HG03045 (cell line): ENCODE measurements at regions not wholly inside any gene's neighbourhood (a gene's known extent, or its start where the extent isn't known, plus 50 kb on each side); places are given as distances from the start of the nearest gene placed in this dataset.

Source experiments
- ATAC-seq: cut with Tn5 transposase; IDR thresholded peaks from one replicate; pipeline ENCODE4 v1.9.1; 2021; ENCODE audit warnings: mild to moderate bottlenecking, moderate library complexity; ENCODE audit not compliant: unreplicated experiment

DNA sequence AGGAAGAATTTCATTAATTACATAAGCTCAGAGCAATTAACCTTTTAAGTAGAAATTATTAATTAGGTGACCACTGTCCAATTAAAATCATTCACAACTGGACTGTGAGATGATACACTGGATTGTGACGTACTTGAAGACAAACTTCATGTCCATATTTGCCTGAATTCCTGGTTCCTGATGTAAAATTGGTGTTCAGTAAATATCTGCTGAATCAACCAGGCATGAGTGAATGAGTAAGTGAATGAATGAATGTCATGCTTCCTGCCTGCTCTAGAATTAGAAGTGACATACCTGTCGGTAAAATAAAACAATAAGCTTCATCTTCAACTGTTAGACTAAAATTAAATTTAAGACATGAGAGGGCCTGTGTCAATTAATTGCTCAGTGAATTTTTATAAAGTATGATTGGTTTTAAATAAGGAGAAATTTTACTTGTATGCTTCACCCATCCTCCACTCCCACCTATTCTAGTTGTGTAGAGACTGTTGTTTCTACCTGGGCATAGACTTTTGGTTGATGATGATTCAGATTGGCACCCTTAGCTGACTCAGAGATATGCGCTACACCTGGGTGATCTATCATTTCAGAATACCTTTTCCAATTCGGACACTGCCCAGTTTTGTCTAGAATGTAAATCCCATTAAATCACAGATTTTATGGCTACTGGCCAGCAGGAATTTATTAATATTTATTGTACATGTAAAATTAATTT, 56.9 kb upstream of the PTGS2 start:
- no peak for ATAC-seq

DNA sequence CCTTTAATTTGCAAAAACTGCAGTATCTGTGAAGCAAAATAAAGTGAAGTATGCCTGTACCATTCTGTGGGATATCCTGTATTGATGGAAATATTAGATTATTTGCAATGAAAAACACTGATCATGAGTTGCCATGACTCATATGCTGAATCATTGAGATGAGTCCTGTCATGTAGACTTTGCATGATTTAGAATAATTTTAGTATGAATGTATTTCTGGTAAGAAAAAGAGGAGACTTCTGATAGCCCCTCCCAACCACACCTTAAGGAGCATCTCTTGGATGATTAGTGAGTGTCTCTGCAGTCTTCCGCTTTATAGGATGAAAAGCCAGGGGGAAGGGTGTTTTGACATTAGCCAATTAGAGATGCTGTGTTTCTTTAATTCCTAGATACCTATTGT, 55.2 kb upstream of the PTGS2 start:
- no peak for ATAC-seq

DNA sequence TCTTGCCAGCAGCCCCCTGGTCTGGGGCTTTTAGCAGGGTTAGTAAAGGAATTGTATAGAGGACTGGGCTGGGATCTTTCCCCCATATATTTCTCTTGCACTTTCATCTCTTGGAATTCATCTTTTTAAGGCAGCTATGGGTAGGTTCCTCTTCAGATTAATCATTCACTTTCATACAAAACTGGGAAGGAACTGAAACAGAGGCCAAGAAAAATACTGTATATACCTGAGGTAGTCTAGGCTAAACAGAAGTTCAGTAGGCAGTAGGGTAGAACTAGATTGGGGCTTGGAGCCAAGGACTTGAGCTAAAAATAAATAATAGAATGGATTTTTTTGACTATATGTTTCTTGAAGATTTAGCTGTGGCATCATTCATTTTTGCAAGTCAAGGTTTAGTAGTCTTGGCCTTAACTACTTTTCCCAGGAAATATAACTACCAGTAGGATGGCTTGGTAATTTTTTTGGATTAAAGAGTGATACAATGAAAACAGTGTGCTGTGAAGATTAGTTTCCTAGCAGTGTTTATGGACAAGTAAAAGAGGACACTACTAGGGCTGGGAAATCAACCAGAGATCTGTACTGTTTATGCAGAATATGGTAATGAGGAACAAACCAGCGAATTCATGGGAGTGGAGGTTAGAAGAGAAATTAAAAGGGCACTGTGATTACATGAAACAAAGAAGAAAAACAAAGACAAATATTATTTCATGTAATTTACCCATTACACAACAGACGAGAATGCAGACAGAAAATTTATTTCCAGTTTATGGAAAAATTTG, 50.9 kb upstream of the PTGS2 start:
- no peak for ATAC-seq
